Gastroesophageal sphincter (tissue), 4 donors: ENCODE measurements at regions not wholly inside any gene's neighbourhood (a gene's known extent, or its start where the extent isn't known, plus 50 kb on each side); places are given as distances from the start of the nearest gene placed in this dataset.

Experiments
- ATAC-seq: fragments of 150-250 bp; one replicate; pipeline ENCODE4 v1.9.1; 2016; ENCODE audit warnings: mild to moderate bottlenecking, moderate library complexity
- H3K27ac ChIP-seq, 4 donors: fragments of 200-600 bp; sonication (generic) in 3 of 4; 1 replicate in 3 of 4; 2 replicates in 1 of 4; pipeline ENCODE4 v1.5.1; 2016 to 2019
- H3K27me3 ChIP-seq: fragments of 200-600 bp; sonication (generic); one replicate; pipeline ENCODE4 v1.5.1; 2019
- H3K36me3 ChIP-seq, 2 donors: fragments of 200-600 bp; sonication (generic); one replicate each; pipeline ENCODE4 v1.5.1; 2019; ENCODE audit warnings: control low read depth in 1 of 2
- H3K4me1 ChIP-seq, 3 donors: fragments of 200-600 bp; sonication (generic); 1 replicate in 2 of 3; 2 replicates in 1 of 3; pipeline ENCODE4 v1.5.1; 2016 to 2019; ENCODE audit warnings: control low read depth in 2 of 3
- H3K4me3 ChIP-seq, 2 donors: fragments of 200-600 bp; sonication (generic); one replicate each; pipeline ENCODE4 v1.5.1; 2019; ENCODE audit warnings: mild to moderate bottlenecking in 1 of 2, moderate library complexity in 1 of 2
- H3K9me3 ChIP-seq, 3 donors: fragments of 200-600 bp; sonication (generic); one replicate each; pipeline ENCODE4 v1.5.1; 2017 to 2019; ENCODE audit warnings: control low read depth in 2 of 3
- CTCF ChIP-seq, 4 experiments: fragments of 200-600 bp in 2 of 4; fragments of 450-650 bp in 2 of 4; sonication (generic) in 1 of 4; IDR thresholded peaks; one replicate each; pipeline ENCODE4 v1.5.1; 2017 to 2019; ENCODE audit warnings: antibody characterized with exemption in 4 of 4, mild to moderate bottlenecking in 2 of 4, moderate library complexity in 2 of 4
- EP300 ChIP-seq: sonication (generic); formaldehyde crosslinking; IDR thresholded peaks from one replicate; pipeline ENCODE4 v1.6.1; 2017; ENCODE audit warnings: antibody characterized with exemption, mild to moderate bottlenecking
- POLR2A ChIP-seq, 2 donors: fragments of 450-650 bp; IDR thresholded peaks; one replicate each; pipeline ENCODE4 v1.6.1; 2017; ENCODE audit warnings: antibody characterized with exemption in 2 of 2, mild to moderate bottlenecking in 2 of 2, moderate library complexity in 1 of 2
- POLR2AphosphoS5 ChIP-seq: sonication (generic); formaldehyde crosslinking; IDR thresholded peaks from one replicate; pipeline ENCODE4 v1.6.1; 2017; ENCODE audit warnings: antibody characterized with exemption
- WGBS, 2 donors: methylation state at CpG; one replicate each; pipeline ENCODE4 v1.1.5; 2018; ENCODE audit warnings: low coverage in 1 of 2; 5-methylcytosine and 5-hydroxymethylcytosine counted together

GRCh38 chr6:9554323-9554722 is 860.6 kb downstream of the TFAP2A start:
- H3K27me3 ChIP-seq: peaks cover 5% of the 10 kb centered on the region
- ATAC-seq: no peak
- no peak overlapping the region for H3K27ac ChIP-seq
- H3K9me3 ChIP-seq: peaks cover 0 to 23% (median 0%) of the 10 kb centered on the region in 3 donors
- no peaks in the 10 kb centered on the region for H3K36me3 ChIP-seq
- 40 to 42% methylated on average over 1 of the region's 1 CpG for WGBS, 2 donors
- no peak overlapping the region for H3K4me3 ChIP-seq
- TF ChIP-seq CTCF (IDR thresholded peaks at IDR 0.05) (no peak), POLR2AphosphoS5 (no peak), POLR2A (IDR thresholded peaks at IDR 0.05) (no peak), EP300 (no peak)
- H3K4me1 ChIP-seq: no peaks in the 10 kb centered on the region

GRCh38 chr6:9553002-9553401 is 861.9 kb downstream of the TFAP2A start:
- no peaks in the 10 kb centered on the region for H3K36me3 ChIP-seq
- WGBS, 2 donors: 50 to 64% methylated on average over 1 of the region's 1 CpG
- no peak overlapping the region for H3K4me3 ChIP-seq
- ATAC-seq: no peak
- peaks cover 0 to 23% (median 0%) of the 10 kb centered on the region in 3 donors for H3K9me3 ChIP-seq
- no peak overlapping the region for H3K27ac ChIP-seq
- no peaks in the 10 kb centered on the region for H3K4me1 ChIP-seq
- TF ChIP-seq POLR2A (IDR thresholded peaks at IDR 0.05): no peak
- no peak for TF ChIP-seq CTCF (IDR thresholded peaks at IDR 0.05)
- TF ChIP-seq POLR2AphosphoS5: no peak
- TF ChIP-seq EP300: no peak
- H3K27me3 ChIP-seq: peaks cover 5% of the 10 kb centered on the region

GRCh38 chr6:9543649-9544048 is 871.2 kb downstream of the TFAP2A start:
- ATAC-seq: no peak
- H3K27me3 ChIP-seq: no peaks in the 10 kb centered on the region
- no peaks in the 10 kb centered on the region for H3K4me1 ChIP-seq
- H3K27ac ChIP-seq: no peak overlapping the region
- H3K36me3 ChIP-seq: no peaks in the 10 kb centered on the region
- H3K9me3 ChIP-seq: no peaks in the 10 kb centered on the region
- no peak overlapping the region for H3K4me3 ChIP-seq
- 76 to 77% methylated on average over 5 of the region's 5 CpGs for WGBS, 2 donors
- TF ChIP-seq CTCF (IDR thresholded peaks at IDR 0.05) (no peak), POLR2A (IDR thresholded peaks at IDR 0.05) (no peak)

GRCh38 chr6:9540534-9541126 is 874.2 kb downstream of the TFAP2A start:
- Histone ChIP-seq H3K4me1 (no peaks in the 10 kb centered on the region), H3K27me3 (no peaks in the 10 kb centered on the region)
- WGBS, 2 donors: 54% methylated on average over 2 of the region's 2 CpGs; no CpG with 5 or more reads in 1 of the 2 donors

More at GRCh38 chr6:9540534-9541126, 874.2 kb downstream of the TFAP2A start:
- no peak overlapping the region for H3K27ac ChIP-seq
- no peaks in the 10 kb centered on the region for H3K9me3 ChIP-seq
- H3K4me3 ChIP-seq: no peak overlapping the region
- no peaks in the 10 kb centered on the region for H3K36me3 ChIP-seq
- no peak for TF ChIP-seq POLR2AphosphoS5
- peak; percentile 21 to 63 (median 26) for TF ChIP-seq CTCF (IDR thresholded peaks at IDR 0.05)
- no peak for ATAC-seq
